Fibroblast of villous mesenchyme (primary cell): ENCODE measurements at regions not wholly inside any gene's neighbourhood (a gene's known extent, or its start where the extent isn't known, plus 50 kb on each side); places are given as distances from the start of the nearest gene placed in this dataset.

ENCODE experiments used
- DNase-seq: peaks from one replicate; pipeline ENCODE4 v3.0.0-alpha.2; 2010; ENCODE audit warnings: low read depth
- H3K4me3 ChIP-seq: 2 replicates; pipeline ENCODE4 v1.5.1; 2011; ENCODE audit warnings: low read depth, mild to moderate bottlenecking, low read length
- TF ChIP-seq, protein P1 (sequence below): IDR thresholded peaks from 2 replicates; pipeline ENCODE4 v1.5.1; 2012; ENCODE audit warnings: low read depth, mild to moderate bottlenecking, low read length; ENCODE audit not compliant: insufficient read depth

DNA sequence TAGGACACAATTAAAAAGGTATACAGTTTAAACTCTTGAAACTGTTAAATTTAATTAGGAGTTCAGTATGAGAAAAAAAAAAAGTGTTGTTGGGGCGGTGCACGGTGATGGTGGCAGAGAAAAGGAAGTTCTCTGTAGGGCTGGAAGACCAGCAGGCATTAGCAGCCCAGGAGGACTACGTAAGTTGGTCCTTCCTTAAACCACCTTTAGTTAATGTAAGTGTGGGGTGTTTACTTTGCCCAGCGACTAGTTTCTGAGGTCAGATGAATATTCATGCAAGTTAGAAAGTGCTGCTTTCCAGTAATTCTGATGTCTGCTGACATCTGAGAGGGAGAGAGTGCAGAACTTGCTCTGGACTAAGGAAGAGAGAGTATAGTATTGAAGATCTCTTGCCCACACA lies 54.9 kb downstream of the NKX2-1 start:
- TF ChIP-seq, protein P1, sequence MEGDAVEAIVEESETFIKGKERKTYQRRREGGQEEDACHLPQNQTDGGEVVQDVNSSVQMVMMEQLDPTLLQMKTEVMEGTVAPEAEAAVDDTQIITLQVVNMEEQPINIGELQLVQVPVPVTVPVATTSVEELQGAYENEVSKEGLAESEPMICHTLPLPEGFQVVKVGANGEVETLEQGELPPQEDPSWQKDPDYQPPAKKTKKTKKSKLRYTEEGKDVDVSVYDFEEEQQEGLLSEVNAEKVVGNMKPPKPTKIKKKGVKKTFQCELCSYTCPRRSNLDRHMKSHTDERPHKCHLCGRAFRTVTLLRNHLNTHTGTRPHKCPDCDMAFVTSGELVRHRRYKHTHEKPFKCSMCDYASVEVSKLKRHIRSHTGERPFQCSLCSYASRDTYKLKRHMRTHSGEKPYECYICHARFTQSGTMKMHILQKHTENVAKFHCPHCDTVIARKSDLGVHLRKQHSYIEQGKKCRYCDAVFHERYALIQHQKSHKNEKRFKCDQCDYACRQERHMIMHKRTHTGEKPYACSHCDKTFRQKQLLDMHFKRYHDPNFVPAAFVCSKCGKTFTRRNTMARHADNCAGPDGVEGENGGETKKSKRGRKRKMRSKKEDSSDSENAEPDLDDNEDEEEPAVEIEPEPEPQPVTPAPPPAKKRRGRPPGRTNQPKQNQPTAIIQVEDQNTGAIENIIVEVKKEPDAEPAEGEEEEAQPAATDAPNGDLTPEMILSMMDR = no peak
- no peak overlapping the region for H3K4me3 ChIP-seq
- DNase-seq = no peak

DNA sequence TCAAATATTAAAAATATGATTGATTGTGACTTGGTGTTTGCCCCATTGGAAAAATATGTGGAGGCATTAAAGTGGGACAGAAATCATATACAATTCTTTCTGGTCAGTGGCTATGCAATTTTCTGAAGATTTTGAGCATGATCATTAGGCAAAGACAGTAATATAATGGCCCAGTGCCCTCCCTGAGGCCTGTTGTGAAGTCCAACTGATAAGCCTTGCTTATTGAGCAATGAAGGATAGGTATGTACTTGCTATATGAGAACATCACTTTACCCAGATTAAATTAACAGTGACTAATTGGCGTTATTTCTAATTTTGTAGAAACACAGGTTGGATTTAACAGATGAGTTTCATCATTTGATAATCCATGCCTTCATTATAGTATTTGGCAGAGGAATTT lies 57.1 kb downstream of the NKX2-1 start:
- TF ChIP-seq, protein P1 = no peak
- DNase-seq = no peak
- no peak overlapping the region for H3K4me3 ChIP-seq

DNA sequence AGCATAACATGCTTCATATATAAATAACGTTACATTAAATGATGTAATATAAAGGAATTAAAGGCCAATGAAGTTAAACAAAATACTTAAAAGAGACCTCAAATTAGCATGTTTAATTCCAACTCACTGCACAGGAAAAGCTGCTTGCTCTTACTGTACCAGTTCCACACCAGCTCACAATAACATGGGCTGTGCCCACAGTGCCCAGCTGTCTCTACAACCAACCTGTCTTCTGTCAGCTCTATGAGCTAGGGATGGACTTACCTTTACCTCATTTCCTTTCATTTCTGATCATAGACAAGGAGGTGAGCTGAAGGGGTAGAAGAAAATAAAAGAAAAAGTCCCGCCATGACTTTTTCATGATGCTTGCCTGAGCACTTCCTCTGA lies 64.8 kb downstream of the NKX2-1 start:
- TF ChIP-seq, protein P1 = no peak

DNA sequence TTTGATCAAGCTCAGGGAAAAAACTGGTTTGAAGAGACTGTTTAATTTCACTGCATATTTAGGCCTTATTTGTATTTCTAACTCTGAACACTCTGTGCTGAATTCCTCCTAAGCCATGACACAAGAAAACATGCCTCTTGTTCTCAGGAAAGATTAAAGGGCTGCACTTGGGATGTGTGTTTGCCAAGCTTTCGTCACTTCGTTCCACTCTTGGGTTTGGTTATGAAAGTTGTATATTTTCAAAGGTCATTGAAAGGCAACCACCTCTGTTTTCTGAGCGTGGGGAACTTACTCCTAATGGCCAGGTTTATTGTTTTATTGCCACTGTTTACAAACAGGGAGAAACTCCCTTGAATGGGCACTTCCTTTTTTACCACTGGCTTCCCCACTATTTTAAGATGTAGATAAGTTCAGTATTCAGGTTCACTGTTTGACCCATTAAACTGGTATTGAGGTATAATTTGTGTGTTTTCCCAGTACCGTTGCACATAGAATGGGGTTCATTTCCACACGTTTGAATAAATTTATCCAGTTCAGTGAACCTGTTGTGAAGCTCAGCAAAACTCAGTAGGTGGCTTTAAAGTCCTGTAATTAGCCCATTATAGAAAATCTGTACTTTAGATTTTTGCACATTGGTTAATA lies 65.3 kb downstream of the NKX2-1 start:
- TF ChIP-seq, protein P1 = no peak
- no peak for DNase-seq
- no peak overlapping the region for H3K4me3 ChIP-seq

More for the DNA sequence above, 64.8 kb downstream of the NKX2-1 start:
- no peak for DNase-seq
- no peak overlapping the region for H3K4me3 ChIP-seq

DNA sequence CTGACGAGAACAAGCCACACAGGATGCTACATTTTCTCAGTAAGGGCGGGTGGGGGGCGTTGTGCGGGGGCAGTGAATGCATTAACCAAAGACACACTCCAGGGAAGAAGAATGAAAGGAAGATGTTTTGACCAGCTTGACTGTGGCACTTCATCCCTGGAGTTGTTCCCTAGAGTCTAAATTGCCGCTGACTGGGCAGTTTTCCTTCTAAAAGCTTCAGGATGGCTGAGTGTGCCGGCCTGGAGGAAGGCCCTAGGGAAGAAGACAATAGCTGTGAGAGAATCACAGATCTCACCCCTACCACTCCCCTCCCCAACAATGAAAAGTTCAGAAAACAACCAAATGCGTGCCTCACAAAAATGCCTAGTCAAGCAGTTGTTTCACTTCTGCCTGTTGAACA lies 67.2 kb downstream of the NKX2-1 start:
- TF ChIP-seq, protein P1 = no peak
- DNase-seq = no peak
- no peak overlapping the region for H3K4me3 ChIP-seq

DNA sequence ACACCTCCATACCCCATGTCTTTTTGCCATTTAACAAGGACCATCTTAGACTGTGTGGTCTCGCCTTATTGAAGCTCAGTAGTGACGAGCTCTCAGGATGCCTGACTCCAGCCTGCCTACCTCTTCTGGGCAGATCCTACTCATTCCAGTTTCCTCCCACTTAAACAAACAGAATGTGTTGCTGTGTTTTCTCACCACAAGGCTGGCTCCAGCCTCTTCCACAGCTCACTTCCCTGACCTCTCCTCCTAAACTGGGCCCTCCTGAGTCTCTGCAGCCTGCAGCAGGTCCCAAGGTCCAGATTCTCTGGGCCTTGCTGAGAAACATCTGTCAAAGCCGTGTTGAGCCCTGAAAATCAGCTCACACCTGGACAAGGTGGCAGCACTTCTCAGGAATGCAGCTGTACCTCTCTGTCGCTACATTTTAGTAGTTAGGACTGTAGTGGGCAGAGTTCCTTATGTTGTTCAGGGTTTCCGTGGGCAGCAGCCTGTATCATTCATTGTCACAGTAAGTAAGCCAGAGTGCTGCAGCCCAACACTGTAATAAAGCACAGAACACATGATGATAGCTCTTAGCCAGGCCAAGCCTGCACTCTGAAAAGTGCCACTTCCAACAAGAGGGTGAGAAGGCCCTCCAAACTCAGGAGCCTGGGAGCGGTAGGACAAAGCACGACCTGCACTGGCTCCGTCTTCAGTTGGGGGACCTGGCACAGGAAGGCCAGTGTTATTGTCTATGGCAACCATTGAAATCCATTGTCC lies 68.5 kb downstream of the NKX2-1 start:
- H3K4me3 ChIP-seq = no peak overlapping the region
- no peak for DNase-seq
- TF ChIP-seq, protein P1 = no peak

DNA sequence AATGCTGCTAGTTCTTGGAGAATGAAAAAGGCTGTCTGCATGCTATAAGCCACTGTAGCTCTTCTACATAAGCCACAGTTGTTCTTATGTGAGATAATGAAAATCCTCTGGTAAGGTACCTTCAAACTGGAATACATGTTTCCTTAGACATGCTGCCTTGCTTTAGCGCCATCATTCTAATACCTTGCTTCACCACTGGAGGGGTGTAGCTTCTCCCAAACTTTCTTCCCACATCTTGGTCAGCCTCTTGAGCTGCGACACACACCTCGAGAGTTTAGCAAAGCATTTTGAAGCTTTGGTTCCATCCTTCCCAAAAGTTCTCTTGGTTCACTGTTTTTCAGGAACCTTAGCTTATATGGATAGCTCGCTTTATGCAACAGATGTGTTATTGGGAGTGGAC lies 69.5 kb downstream of the NKX2-1 start:
- no peak overlapping the region for H3K4me3 ChIP-seq
- no peak for DNase-seq
- TF ChIP-seq, protein P1 = no peak
